WTC11 (cell line): ENCODE measurements at regions not wholly inside any gene's neighbourhood (a gene's known extent, or its start where the extent isn't known, plus 50 kb on each side); places are given as distances from the start of the nearest gene placed in this dataset.

Source experiments
- CBFB ChIP-seq: sonication (generic); formaldehyde crosslinking; IDR thresholded peaks from 2 replicates; pipeline ENCODE4 v1.8.1; 2022; ENCODE audit warnings: mild to moderate bottlenecking, low read depth, missing genetic modification reagents
- CREB1 ChIP-seq: sonication (generic); formaldehyde crosslinking; IDR thresholded peaks from 2 replicates; pipeline ENCODE4 v1.8.0; 2023; ENCODE audit warnings: mild to moderate bottlenecking, missing genetic modification reagents
- ELF4 ChIP-seq: sonication (generic); formaldehyde crosslinking; IDR thresholded peaks from 2 replicates; pipeline ENCODE4 v1.8.1; 2022; ENCODE audit warnings: low read depth, mild to moderate bottlenecking, moderate library complexity, missing genetic modification reagents
- ETV6 ChIP-seq: sonication (generic); formaldehyde crosslinking; IDR thresholded peaks from 2 replicates; pipeline ENCODE4 v1.8.1; 2022; ENCODE audit warnings: mild to moderate bottlenecking, missing genetic modification reagents
- NFYB ChIP-seq: sonication (generic); formaldehyde crosslinking; conservative IDR thresholded peaks from 2 replicates; pipeline ENCODE4 v1.8.0; 2022; ENCODE audit warnings: low read depth, missing genetic modification reagents
- PREB ChIP-seq: sonication (generic); formaldehyde crosslinking; IDR thresholded peaks from 2 replicates; pipeline ENCODE4 v1.8.1; 2022; ENCODE audit warnings: mild to moderate bottlenecking, missing genetic modification reagents, moderate library complexity, borderline replicate concordance
- TF ChIP-seq, protein P1 (sequence below): fragments of 200-600 bp; IDR thresholded peaks from 2 replicates; pipeline ENCODE4 v1.8.0; 2022; ENCODE audit warnings: antibody characterized with exemption
- TF ChIP-seq, protein P2 (sequence below): sonication (generic); formaldehyde crosslinking; IDR thresholded peaks from 2 replicates; pipeline ENCODE4 v1.8.1; 2023; ENCODE audit warnings: mild to moderate bottlenecking, missing genetic modification reagents, borderline replicate concordance

GRCh38 chr11:27882066-27882697 is 181.9 kb upstream of the BDNF start:
- TF ChIP-seq, protein P1, sequence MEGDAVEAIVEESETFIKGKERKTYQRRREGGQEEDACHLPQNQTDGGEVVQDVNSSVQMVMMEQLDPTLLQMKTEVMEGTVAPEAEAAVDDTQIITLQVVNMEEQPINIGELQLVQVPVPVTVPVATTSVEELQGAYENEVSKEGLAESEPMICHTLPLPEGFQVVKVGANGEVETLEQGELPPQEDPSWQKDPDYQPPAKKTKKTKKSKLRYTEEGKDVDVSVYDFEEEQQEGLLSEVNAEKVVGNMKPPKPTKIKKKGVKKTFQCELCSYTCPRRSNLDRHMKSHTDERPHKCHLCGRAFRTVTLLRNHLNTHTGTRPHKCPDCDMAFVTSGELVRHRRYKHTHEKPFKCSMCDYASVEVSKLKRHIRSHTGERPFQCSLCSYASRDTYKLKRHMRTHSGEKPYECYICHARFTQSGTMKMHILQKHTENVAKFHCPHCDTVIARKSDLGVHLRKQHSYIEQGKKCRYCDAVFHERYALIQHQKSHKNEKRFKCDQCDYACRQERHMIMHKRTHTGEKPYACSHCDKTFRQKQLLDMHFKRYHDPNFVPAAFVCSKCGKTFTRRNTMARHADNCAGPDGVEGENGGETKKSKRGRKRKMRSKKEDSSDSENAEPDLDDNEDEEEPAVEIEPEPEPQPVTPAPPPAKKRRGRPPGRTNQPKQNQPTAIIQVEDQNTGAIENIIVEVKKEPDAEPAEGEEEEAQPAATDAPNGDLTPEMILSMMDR = no peak
- TF ChIP-seq PREB (CRISPR knock-in tag) (no peak), CREB1 (CRISPR knock-in tag) (no peak), ELF4 (no peak), ETV6 (CRISPR knock-in tag) (no peak), NFYB (no peak), CBFB (CRISPR knock-in tag) (no peak)
- TF ChIP-seq, protein P2, sequence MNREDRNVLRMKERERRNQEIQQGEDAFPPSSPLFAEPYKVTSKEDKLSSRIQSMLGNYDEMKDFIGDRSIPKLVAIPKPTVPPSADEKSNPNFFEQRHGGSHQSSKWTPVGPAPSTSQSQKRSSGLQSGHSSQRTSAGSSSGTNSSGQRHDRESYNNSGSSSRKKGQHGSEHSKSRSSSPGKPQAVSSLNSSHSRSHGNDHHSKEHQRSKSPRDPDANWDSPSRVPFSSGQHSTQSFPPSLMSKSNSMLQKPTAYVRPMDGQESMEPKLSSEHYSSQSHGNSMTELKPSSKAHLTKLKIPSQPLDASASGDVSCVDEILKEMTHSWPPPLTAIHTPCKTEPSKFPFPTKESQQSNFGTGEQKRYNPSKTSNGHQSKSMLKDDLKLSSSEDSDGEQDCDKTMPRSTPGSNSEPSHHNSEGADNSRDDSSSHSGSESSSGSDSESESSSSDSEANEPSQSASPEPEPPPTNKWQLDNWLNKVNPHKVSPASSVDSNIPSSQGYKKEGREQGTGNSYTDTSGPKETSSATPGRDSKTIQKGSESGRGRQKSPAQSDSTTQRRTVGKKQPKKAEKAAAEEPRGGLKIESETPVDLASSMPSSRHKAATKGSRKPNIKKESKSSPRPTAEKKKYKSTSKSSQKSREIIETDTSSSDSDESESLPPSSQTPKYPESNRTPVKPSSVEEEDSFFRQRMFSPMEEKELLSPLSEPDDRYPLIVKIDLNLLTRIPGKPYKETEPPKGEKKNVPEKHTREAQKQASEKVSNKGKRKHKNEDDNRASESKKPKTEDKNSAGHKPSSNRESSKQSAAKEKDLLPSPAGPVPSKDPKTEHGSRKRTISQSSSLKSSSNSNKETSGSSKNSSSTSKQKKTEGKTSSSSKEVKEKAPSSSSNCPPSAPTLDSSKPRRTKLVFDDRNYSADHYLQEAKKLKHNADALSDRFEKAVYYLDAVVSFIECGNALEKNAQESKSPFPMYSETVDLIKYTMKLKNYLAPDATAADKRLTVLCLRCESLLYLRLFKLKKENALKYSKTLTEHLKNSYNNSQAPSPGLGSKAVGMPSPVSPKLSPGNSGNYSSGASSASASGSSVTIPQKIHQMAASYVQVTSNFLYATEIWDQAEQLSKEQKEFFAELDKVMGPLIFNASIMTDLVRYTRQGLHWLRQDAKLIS = no peak
